MM.1S (cell line): ENCODE measurements at regions not wholly inside any gene's neighbourhood (a gene's known extent, or its start where the extent isn't known, plus 50 kb on each side); places are given as distances from the start of the nearest gene placed in this dataset.

Source experiments
- DNase-seq: peaks from one replicate; pipeline ENCODE4 v3.0.0-alpha.2; 2015
- H2AFZ ChIP-seq: fragments of 300-600 bp; sonication (generic); 2 replicates; pipeline ENCODE4 v1.6.0; 2016; ENCODE audit warnings: antibody characterized with exemption, low read length
- H3F3A ChIP-seq: fragments of 300-600 bp; sonication (generic); 2 replicates; pipeline ENCODE4 v1.6.1; 2016; ENCODE audit warnings: mild to moderate bottlenecking, antibody characterized with exemption, low read length, moderate library complexity, mixed read lengths; ENCODE audit not compliant: insufficient read depth
- H3K27ac ChIP-seq: fragments of 300-600 bp; sonication (generic); 2 replicates; pipeline ENCODE4 v1.5.1; 2016; ENCODE audit warnings: mild to moderate bottlenecking, low read length
- H3K27me3 ChIP-seq: fragments of 300-600 bp; sonication (generic); replicated peaks from 2 replicates; pipeline ENCODE4 v1.6.0; 2016; ENCODE audit warnings: low read length; ENCODE audit not compliant: insufficient read depth
- H3K36me3 ChIP-seq: fragments of 300-600 bp; sonication (generic); replicated peaks from 2 replicates; pipeline ENCODE4 v1.6.1; 2016; ENCODE audit warnings: mild to moderate bottlenecking, low read length, mixed read lengths; ENCODE audit not compliant: insufficient read depth
- H3K4me1 ChIP-seq: fragments of 300-600 bp; sonication (generic); 2 replicates; pipeline ENCODE4 v1.6.1; 2016; ENCODE audit warnings: low read length, mixed read lengths
- H3K4me2 ChIP-seq: fragments of 300-600 bp; sonication (generic); 2 replicates; pipeline ENCODE4 v1.6.0; 2016; ENCODE audit warnings: low read depth, low read length
- H3K4me3 ChIP-seq: fragments of 300-600 bp; sonication (generic); 2 replicates; pipeline ENCODE4 v1.5.1; 2016; ENCODE audit warnings: low read length, mixed read lengths
- H3K79me2 ChIP-seq: fragments of 300-600 bp; sonication (generic); 2 replicates; pipeline ENCODE4 v1.6.1; 2016; ENCODE audit warnings: mixed run types, low read length, mixed read lengths
- H3K9ac ChIP-seq: fragments of 300-600 bp; sonication (generic); 2 replicates; pipeline ENCODE4 v1.6.1; 2016; ENCODE audit warnings: low read length, mixed read lengths
- H3K9me2 ChIP-seq: fragments of 300-600 bp; sonication (generic); replicated peaks from 2 replicates; pipeline ENCODE4 v1.6.1; 2016; ENCODE audit warnings: mild to moderate bottlenecking, low read length, mixed read lengths; ENCODE audit not compliant: insufficient read depth
- H3K9me3 ChIP-seq: fragments of 300-600 bp; sonication (generic); replicated peaks from 2 replicates; pipeline ENCODE4 v1.6.1; 2016; ENCODE audit warnings: mild to moderate bottlenecking, low read length, mixed read lengths; ENCODE audit not compliant: insufficient read depth
- H4K20me1 ChIP-seq: fragments of 300-600 bp; sonication (generic); 2 replicates; pipeline ENCODE4 v1.6.1; 2016; ENCODE audit warnings: mild to moderate bottlenecking, low read length, moderate library complexity, mixed read lengths; ENCODE audit not compliant: insufficient read depth
- EZH2 ChIP-seq: fragments of 300-600 bp; sonication (generic); optimal IDR thresholded peaks from 2 replicates; pipeline ENCODE3; 2017; ENCODE audit warnings: low read depth, mild to moderate bottlenecking, antibody characterized with exemption, low read length, mixed read lengths
- EZH2phosphoT487 ChIP-seq: fragments of 300-600 bp; sonication (generic); IDR thresholded peaks from 2 replicates; pipeline ENCODE4 v1.6.1; 2018; ENCODE audit warnings: antibody characterized with exemption, low read length
- TF ChIP-seq, protein P1 (sequence below): fragments of 300-600 bp; sonication (generic); IDR thresholded peaks from 2 replicates; pipeline ENCODE4 v1.5.1; 2016; ENCODE audit warnings: antibody characterized with exemption, low read length, mixed read lengths

DNA sequence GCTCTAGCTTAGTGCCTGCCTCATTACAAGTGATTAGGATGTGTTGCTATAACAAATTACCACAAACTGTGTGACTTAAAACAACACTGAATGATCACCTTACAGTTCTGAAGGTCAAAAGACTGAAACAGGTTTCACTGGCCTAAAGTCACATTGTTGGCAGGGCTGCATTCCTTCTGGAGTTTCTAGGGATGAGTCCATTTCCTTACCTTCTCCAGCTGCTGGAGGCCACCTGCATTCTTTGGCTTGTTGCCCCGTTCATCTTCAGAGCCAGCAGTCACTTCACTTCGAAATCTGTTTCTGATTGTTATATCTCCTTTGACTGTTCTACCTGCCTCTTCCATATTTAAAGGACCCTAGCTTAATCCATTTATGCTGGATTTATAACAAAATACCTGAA lies 69.4 kb upstream of the MTPN start:
- H3K27me3 ChIP-seq, result no peaks in the 10 kb centered on the region
- no peaks in the 10 kb centered on the region for H3K79me2 ChIP-seq
- no peak overlapping the region for H3K9ac ChIP-seq
- no peaks in the 10 kb centered on the region for H4K20me1 ChIP-seq
- no peak overlapping the region for H3K4me2 ChIP-seq
- H3K4me3 ChIP-seq, result no peak overlapping the region
- no peaks in the 10 kb centered on the region for H3K9me2 ChIP-seq
- TF ChIP-seq EZH2phosphoT487, result no peak
- no peak for TF ChIP-seq EZH2
- TF ChIP-seq, protein P1, sequence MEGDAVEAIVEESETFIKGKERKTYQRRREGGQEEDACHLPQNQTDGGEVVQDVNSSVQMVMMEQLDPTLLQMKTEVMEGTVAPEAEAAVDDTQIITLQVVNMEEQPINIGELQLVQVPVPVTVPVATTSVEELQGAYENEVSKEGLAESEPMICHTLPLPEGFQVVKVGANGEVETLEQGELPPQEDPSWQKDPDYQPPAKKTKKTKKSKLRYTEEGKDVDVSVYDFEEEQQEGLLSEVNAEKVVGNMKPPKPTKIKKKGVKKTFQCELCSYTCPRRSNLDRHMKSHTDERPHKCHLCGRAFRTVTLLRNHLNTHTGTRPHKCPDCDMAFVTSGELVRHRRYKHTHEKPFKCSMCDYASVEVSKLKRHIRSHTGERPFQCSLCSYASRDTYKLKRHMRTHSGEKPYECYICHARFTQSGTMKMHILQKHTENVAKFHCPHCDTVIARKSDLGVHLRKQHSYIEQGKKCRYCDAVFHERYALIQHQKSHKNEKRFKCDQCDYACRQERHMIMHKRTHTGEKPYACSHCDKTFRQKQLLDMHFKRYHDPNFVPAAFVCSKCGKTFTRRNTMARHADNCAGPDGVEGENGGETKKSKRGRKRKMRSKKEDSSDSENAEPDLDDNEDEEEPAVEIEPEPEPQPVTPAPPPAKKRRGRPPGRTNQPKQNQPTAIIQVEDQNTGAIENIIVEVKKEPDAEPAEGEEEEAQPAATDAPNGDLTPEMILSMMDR, result no peak
- H3K27ac ChIP-seq, result no peak overlapping the region
- no peak overlapping the region for H2AFZ ChIP-seq
- no peaks in the 10 kb centered on the region for H3K36me3 ChIP-seq
- H3F3A ChIP-seq, result no peaks in the 10 kb centered on the region
- no peak for DNase-seq
- H3K9me3 ChIP-seq, result no peaks in the 10 kb centered on the region
- H3K4me1 ChIP-seq, result no peaks in the 10 kb centered on the region

DNA sequence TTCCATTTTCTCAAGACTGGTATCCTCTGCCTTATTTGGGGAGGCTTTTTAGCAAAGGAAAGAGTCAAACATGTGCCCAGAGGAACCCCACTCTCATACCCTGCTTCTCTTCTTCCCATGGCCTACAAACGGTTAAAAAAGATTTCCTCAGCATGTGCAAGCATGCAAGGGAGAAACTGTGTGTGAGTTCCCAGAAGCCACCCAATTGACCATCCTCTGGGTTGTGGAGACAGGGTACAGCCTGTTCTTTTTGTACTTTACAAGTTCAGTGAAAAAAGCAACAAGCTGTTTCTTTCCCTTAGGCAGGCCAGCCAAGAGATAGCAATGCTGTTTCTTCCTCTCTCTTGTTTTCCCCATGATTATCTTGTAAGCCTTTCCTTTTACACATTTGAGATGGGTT lies 68.8 kb upstream of the MTPN start:
- no peaks in the 10 kb centered on the region for H4K20me1 ChIP-seq
- no peak overlapping the region for H3K4me3 ChIP-seq
- no peaks in the 10 kb centered on the region for H3K36me3 ChIP-seq
- H3K4me1 ChIP-seq, result no peaks in the 10 kb centered on the region
- no peaks in the 10 kb centered on the region for H3K79me2 ChIP-seq
- no peak overlapping the region for H3K27ac ChIP-seq
- no peaks in the 10 kb centered on the region for H3K9me2 ChIP-seq
- H3K27me3 ChIP-seq, result no peaks in the 10 kb centered on the region
- H3K9ac ChIP-seq, result no peak overlapping the region
- H3K9me3 ChIP-seq, result no peaks in the 10 kb centered on the region
- H3F3A ChIP-seq, result no peaks in the 10 kb centered on the region
- DNase-seq, result no peak
- TF ChIP-seq, protein P1, result no peak
- no peak for TF ChIP-seq EZH2phosphoT487
- no peak overlapping the region for H3K4me2 ChIP-seq
- H2AFZ ChIP-seq, result no peak overlapping the region

DNA sequence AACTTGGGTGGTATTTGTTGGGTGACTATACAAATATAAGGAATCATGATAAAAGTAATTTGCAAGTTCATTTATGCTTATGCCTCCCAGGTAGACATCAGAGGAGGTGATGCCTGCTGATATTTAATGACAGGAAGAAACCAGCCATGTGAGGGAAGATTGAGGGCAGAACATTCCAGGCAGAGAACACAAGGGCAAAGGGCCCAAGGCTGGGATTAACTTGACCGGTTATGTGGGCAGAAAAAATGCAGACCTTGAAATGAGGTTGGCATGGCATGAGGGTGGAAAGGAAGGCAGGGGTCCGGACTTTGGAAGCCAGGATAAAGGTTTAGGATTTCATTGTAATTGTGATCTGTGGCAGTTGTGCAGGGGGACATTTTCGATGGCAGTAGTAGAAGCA lies 68.0 kb upstream of the MTPN start:
- Histone ChIP-seq H2AFZ (no peak overlapping the region), H3K4me1 (no peaks in the 10 kb centered on the region), H3F3A (no peaks in the 10 kb centered on the region), H3K9me2 (no peaks in the 10 kb centered on the region), H3K4me2 (no peak overlapping the region), H3K9ac (no peak overlapping the region), H3K4me3 (no peak overlapping the region), H3K36me3 (no peaks in the 10 kb centered on the region), H3K9me3 (no peaks in the 10 kb centered on the region), H4K20me1 (no peaks in the 10 kb centered on the region), H3K79me2 (no peaks in the 10 kb centered on the region), H3K27me3 (no peaks in the 10 kb centered on the region), H3K27ac (no peak overlapping the region)
- DNase-seq, result no peak
- TF ChIP-seq, protein P1, result no peak
- TF ChIP-seq EZH2 (no peak), EZH2phosphoT487 (no peak)
